ENCODE measurements at regions not wholly inside any gene's neighbourhood (a gene's known extent, or its start where the extent isn't known, plus 50 kb on each side); places are given as distances from the start of the nearest gene placed in this dataset.

DNA sequence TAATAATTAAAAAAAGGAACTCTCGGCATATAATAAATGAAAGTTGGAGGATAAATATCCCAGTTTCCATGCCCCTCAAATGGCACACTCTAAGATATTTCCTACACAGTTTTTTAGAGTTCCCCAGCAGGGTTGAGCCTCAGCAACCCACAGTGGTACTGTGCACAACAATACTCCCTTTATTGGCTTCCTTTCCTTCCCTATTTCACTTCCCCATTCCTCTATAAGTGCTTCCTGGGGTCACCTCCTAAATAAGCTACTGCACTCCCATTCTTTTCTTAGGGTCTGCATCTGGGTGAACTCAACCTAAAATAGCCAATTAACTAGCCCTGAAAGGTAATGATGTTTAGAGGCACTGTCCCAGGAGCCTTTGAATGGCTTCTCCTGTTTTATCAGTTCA is 76.4 kb upstream of the NHS start:
- TF ChIP-seq, protein P1, sequence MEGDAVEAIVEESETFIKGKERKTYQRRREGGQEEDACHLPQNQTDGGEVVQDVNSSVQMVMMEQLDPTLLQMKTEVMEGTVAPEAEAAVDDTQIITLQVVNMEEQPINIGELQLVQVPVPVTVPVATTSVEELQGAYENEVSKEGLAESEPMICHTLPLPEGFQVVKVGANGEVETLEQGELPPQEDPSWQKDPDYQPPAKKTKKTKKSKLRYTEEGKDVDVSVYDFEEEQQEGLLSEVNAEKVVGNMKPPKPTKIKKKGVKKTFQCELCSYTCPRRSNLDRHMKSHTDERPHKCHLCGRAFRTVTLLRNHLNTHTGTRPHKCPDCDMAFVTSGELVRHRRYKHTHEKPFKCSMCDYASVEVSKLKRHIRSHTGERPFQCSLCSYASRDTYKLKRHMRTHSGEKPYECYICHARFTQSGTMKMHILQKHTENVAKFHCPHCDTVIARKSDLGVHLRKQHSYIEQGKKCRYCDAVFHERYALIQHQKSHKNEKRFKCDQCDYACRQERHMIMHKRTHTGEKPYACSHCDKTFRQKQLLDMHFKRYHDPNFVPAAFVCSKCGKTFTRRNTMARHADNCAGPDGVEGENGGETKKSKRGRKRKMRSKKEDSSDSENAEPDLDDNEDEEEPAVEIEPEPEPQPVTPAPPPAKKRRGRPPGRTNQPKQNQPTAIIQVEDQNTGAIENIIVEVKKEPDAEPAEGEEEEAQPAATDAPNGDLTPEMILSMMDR (IDR thresholded peaks at IDR 0.05; ENCODE audit: extremely low read depth, missing control alignments): no peak
- no peak for DNase-seq (ENCODE audit: low spot score)

DNA sequence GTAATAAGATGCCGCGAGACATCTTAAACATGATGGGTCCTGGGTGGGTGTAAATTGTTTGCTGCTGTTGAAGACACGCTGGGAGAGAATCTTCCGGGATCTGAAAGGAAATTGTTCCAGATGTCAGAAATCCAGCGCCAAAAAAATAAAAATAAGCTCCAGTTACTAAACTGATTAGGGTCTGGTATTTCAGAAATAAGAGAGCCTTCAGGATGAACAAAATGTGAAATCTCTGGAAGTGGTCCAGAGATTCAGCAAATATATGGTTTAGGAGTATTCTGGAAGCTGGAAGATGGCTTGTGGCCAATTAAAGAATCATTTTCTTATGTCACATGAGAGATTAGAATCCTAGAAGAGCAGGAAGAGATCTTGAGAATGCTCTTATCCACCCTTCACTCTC is 75.8 kb upstream of the NHS start:
- TF ChIP-seq, protein P1 (IDR thresholded peaks at IDR 0.05; ENCODE audit: extremely low read depth, missing control alignments): no peak
- DNase-seq (ENCODE audit: low spot score): no peak

DNA sequence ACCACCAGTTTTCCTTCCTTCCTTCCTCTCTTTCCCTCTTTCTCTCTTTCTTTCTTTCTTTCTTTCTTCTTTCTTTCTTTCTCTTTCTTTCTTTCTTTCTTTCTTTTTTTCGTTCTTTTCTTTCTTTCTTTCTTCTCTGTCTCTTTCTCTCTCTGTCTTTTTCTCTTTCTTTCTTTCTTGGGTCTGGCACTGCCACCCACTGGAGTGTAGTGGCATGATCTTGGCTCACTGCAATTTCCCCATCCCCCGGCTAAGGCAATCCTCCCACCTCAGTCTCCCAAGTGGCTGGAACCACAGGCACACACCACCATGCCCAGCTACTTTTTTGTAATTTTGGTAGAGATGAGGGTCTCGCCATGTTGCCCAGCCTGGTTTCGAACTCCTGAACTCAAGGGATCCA is 51.6 kb upstream of the NHS start:
- TF ChIP-seq, protein P1 (IDR thresholded peaks at IDR 0.05; ENCODE audit: extremely low read depth, missing control alignments): no peak
- DNase-seq (ENCODE audit: low spot score): no peak

Data from GM20000 (cell line).